B cell (primary cell): ENCODE measurements at regions not wholly inside any gene's neighbourhood (a gene's known extent, or its start where the extent isn't known, plus 50 kb on each side); places are given as distances from the start of the nearest gene placed in this dataset.

Experiments used
- CTCF ChIP-seq: fragments of 200-600 bp; IDR thresholded peaks from one replicate; pipeline ENCODE4 v1.8.0; 2022; ENCODE audit warnings: antibody characterized with exemption, mild to moderate bottlenecking
- EZH2 ChIP-seq: IDR thresholded peaks from 2 replicates; pipeline ENCODE4 v1.6.1; 2012; ENCODE audit warnings: borderline replicate concordance, low read depth, mild to moderate bottlenecking, moderate library complexity, low read length; ENCODE audit not compliant: insufficient read depth, poor library complexity, severe bottlenecking

GRCh38 chr3:80051602-80051962 is 283.8 kb upstream of the ROBO1 start:
- no peak for TF ChIP-seq EZH2
- no peak for TF ChIP-seq CTCF
